Left lung (tissue), 4 donors: ENCODE measurements at regions not wholly inside any gene's neighbourhood (a gene's known extent, or its start where the extent isn't known, plus 50 kb on each side); places are given as distances from the start of the nearest gene placed in this dataset.

Experiments
- ATAC-seq: fragments of 200-7000 bp; cut with Tn5 transposase; one replicate; pipeline ENCODE4 v1.9.1; 2020; ENCODE audit warnings: moderate library complexity
- DNase-seq, 4 donors: peaks; one replicate each; pipeline ENCODE4 v3.0.0-alpha.2; 2013 to 2020
- H3K27ac ChIP-seq, 2 donors: fragments of 200-600 bp; sonication (generic) in 1 of 2; one replicate each; pipeline versions ENCODE4 v1.5.0 to v1.8.0; 2020 to 2021
- H3K27me3 ChIP-seq, 2 donors: fragments of 200-600 bp; sonication (generic) in 1 of 2; one replicate each; pipeline versions ENCODE4 v1.5.0 to v1.8.0; 2020 to 2021
- H3K36me3 ChIP-seq, 2 donors: fragments of 200-600 bp; sonication (generic) in 1 of 2; one replicate each; pipeline versions ENCODE4 v1.5.0 to v1.8.0; 2020 to 2021
- H3K4me1 ChIP-seq, 2 donors: fragments of 200-600 bp; one replicate each; pipeline ENCODE4 v1.8.0; 2021
- H3K4me3 ChIP-seq, 2 donors: fragments of 200-600 bp; sonication (generic) in 1 of 2; one replicate each; pipeline versions ENCODE4 v1.5.0 to v1.8.0; 2020 to 2021; ENCODE audit warnings: mild to moderate bottlenecking in 1 of 2
- H3K9me3 ChIP-seq, 2 donors: fragments of 200-600 bp; sonication (generic) in 1 of 2; one replicate each; pipeline versions ENCODE4 v1.5.0 to v1.8.0; 2020 to 2021
- intact Hi-C, 2 donors: fragments of 100-400 bp; cut with DNase I; formaldehyde crosslinking; loops; one replicate each; pipeline versions ENCODE4 v1.11.2 to v1.14.2; 2022
- TF ChIP-seq, protein P1 (sequence below), 2 donors: fragments of 200-600 bp; sonication (generic) in 1 of 2; IDR thresholded peaks; one replicate each; pipeline versions ENCODE4 v1.5.0 to v1.8.0; 2021; ENCODE audit warnings: antibody characterized with exemption in 2 of 2
- donor health status: DM: no; HTN: yes; CAD: no.
- donor health status: DM: no; HTN: no; CAD: no.

GRCh38 chr2:88263861-88264260 is 93.7 kb downstream of the THNSL2 start:
- intact Hi-C loops: no loop called here
- H3K4me3 ChIP-seq: no peak overlapping the region
- no peaks in the 10 kb centered on the region for H3K36me3 ChIP-seq
- no peak for ATAC-seq
- no peak overlapping the region for H3K27ac ChIP-seq
- H3K4me1 ChIP-seq: no peaks in the 10 kb centered on the region
- no peak for DNase-seq
- no peaks in the 10 kb centered on the region for H3K27me3 ChIP-seq
- H3K9me3 ChIP-seq: no peaks in the 10 kb centered on the region
- TF ChIP-seq, protein P1, sequence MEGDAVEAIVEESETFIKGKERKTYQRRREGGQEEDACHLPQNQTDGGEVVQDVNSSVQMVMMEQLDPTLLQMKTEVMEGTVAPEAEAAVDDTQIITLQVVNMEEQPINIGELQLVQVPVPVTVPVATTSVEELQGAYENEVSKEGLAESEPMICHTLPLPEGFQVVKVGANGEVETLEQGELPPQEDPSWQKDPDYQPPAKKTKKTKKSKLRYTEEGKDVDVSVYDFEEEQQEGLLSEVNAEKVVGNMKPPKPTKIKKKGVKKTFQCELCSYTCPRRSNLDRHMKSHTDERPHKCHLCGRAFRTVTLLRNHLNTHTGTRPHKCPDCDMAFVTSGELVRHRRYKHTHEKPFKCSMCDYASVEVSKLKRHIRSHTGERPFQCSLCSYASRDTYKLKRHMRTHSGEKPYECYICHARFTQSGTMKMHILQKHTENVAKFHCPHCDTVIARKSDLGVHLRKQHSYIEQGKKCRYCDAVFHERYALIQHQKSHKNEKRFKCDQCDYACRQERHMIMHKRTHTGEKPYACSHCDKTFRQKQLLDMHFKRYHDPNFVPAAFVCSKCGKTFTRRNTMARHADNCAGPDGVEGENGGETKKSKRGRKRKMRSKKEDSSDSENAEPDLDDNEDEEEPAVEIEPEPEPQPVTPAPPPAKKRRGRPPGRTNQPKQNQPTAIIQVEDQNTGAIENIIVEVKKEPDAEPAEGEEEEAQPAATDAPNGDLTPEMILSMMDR (IDR thresholded peaks at IDR 0.05): no peak

DNA sequence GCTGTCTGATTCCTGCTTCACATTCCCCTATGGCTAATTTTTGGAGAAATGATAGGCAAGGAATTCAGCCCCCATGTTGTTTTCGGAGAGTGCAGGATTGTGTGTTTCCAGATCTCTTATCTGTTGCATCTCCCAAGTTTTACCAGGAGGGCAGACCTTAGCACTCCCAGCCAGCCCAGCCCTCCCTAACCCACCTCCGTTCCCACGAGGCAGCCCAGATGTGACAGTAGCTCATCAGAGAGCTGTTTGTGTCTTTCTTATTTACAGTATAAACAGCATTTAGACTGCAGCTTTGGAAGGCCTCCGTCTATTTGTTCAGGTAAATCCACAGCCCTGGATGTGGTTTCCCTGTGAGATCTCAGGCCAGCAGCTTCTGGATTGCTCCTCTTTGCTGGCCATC is 91.6 kb downstream of the THNSL2 start:
- Histone ChIP-seq H3K9me3 (no peaks in the 10 kb centered on the region), H3K27me3 (peaks cover 0 to 10% of the 10 kb centered on the region in 2 donors), H3K36me3 (no peaks in the 10 kb centered on the region), H3K4me1 (no peaks in the 10 kb centered on the region), H3K27ac (no peak overlapping the region), H3K4me3 (no peak overlapping the region)
- ATAC-seq (no peak), DNase-seq (no peak)
- intact Hi-C loops: no loop called here
- TF ChIP-seq, protein P1 (IDR thresholded peaks at IDR 0.05): no peak

GRCh38 chr2:88258208-88258607 is 88.1 kb downstream of the THNSL2 start:
- TF ChIP-seq, protein P1 (IDR thresholded peaks at IDR 0.05): no peak
- Histone ChIP-seq H3K36me3 (no peaks in the 10 kb centered on the region), H3K27me3 (peaks cover 0 to 13% of the 10 kb centered on the region in 2 donors), H3K27ac (no peak overlapping the region), H3K9me3 (no peaks in the 10 kb centered on the region), H3K4me1 (no peaks in the 10 kb centered on the region), H3K4me3 (no peak overlapping the region)
- no peak for DNase-seq
- intact Hi-C loops: no loop called here
- no peak for ATAC-seq

GRCh38 chr2:88254437-88255091 is 84.4 kb downstream of the THNSL2 start:
- no peak for ATAC-seq
- H3K27ac ChIP-seq: no peak overlapping the region

DNA sequence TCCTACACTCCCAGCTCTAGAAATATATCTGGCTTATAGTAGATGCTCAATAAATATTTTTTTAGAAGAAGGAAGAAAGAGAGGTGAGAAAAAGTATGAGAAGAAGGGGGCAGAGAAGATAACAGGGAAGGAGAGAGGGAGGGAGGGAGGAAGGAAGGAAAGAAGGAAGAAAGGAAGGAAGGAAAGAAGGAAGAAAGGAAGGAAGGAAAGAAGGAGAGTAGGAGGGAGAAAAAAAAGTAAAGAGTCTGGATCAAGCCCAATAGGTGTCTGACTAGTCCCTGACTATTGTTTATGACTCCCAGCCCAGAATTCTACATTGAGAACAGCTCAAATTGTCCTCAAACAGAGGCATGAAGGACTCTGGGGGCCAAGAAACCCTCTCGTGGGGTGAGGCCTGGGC is 83.9 kb downstream of the THNSL2 start:
- DNase-seq (no peak), ATAC-seq (no peak)
- no peak overlapping the region for H3K4me3 ChIP-seq
- intact Hi-C loops: no loop called here
- TF ChIP-seq, protein P1 (IDR thresholded peaks at IDR 0.05): no peak
- no peaks in the 10 kb centered on the region for H3K4me1 ChIP-seq
- H3K36me3 ChIP-seq: no peaks in the 10 kb centered on the region
- H3K27ac ChIP-seq: no peak overlapping the region
- no peaks in the 10 kb centered on the region for H3K9me3 ChIP-seq
- peaks cover 0 to 13% of the 10 kb centered on the region in 2 donors for H3K27me3 ChIP-seq

More at GRCh38 chr2:88254437-88255091, 84.4 kb downstream of the THNSL2 start:
- Histone ChIP-seq H3K27me3 (peaks cover 0 to 13% of the 10 kb centered on the region in 2 donors), H3K36me3 (no peaks in the 10 kb centered on the region), H3K4me1 (no peaks in the 10 kb centered on the region), H3K4me3 (no peak overlapping the region), H3K9me3 (no peaks in the 10 kb centered on the region)
- TF ChIP-seq, protein P1 (IDR thresholded peaks at IDR 0.05): no peak
- DNase-seq: no peak
- intact Hi-C loops: no loop called here
